A673 (cell line): ENCODE measurements at regions not wholly inside any gene's neighbourhood (a gene's known extent, or its start where the extent isn't known, plus 50 kb on each side); places are given as distances from the start of the nearest gene placed in this dataset.

Experiments used
- BruUV-seq: library from RNA; stranded (reverse); fragments of 400-500 nt; replicated peaks from 2 replicates; lab custom pipeline; 2021; lab: Mats Ljungman, UMichigan
- CTCF ChIA-PET: fragments of 300-600 bp; sonication (Branson Sonifier 250); formaldehyde crosslinking; loops from one replicate; lab custom pipeline; 2022; ENCODE audit warnings: antibody characterized with exemption; lab: Charles Lee
- POLR2A ChIA-PET: fragments of 300-600 bp; sonication (Branson Sonifier 250); formaldehyde crosslinking; loops from one replicate; lab custom pipeline; 2022; ENCODE audit warnings: antibody characterized with exemption; ENCODE audit not compliant: low non-redundant PET; lab: Charles Lee
- DNase-seq: peaks from one replicate; pipeline ENCODE4 v3.0.0-alpha.2; 2015; ENCODE audit warnings: low spot score
- H3K27ac ChIP-seq: fragments of 200-600 bp; sonication (generic); 2 replicates; pipeline ENCODE4 v1.5.1; 2016; ENCODE audit warnings: mixed run types, low read depth, mild to moderate bottlenecking, mixed read lengths, antibody characterized with exemption, low read length; ENCODE audit not compliant: poor library complexity, severe bottlenecking
- H3K27me3 ChIP-seq: fragments of 200-600 bp; sonication (generic); replicated peaks from 2 replicates; pipeline ENCODE4 v1.6.1; 2017; ENCODE audit warnings: mixed run types, low read depth, mild to moderate bottlenecking, mixed read lengths, antibody characterized with exemption, low read length; ENCODE audit not compliant: insufficient read depth, poor library complexity
- H3K36me3 ChIP-seq: fragments of 200-600 bp; sonication (generic); 2 replicates; pipeline ENCODE4 v1.6.1; 2016; ENCODE audit warnings: mixed run types, mild to moderate bottlenecking, mixed read lengths, antibody characterized with exemption, low read length; ENCODE audit not compliant: insufficient read depth, poor library complexity, severe bottlenecking
- H3K4me1 ChIP-seq: fragments of 200-600 bp; sonication (generic); 2 replicates; pipeline ENCODE4 v1.6.1; 2017; ENCODE audit warnings: mixed run types, mild to moderate bottlenecking, mixed read lengths, antibody characterized with exemption, low read length; ENCODE audit not compliant: insufficient read depth, poor library complexity, severe bottlenecking
- H3K4me3 ChIP-seq: fragments of 200-600 bp; sonication (generic); 2 replicates; pipeline ENCODE4 v1.5.1; 2016; ENCODE audit warnings: low read depth, mixed run types, mild to moderate bottlenecking, mixed read lengths, low read length; ENCODE audit not compliant: poor library complexity, severe bottlenecking
- H3K9me3 ChIP-seq: fragments of 200-600 bp; sonication (generic); 2 replicates; pipeline ENCODE4 v1.6.1; 2016; ENCODE audit warnings: mixed run types, low read depth, mild to moderate bottlenecking, mixed read lengths, antibody characterized with exemption, low read length; ENCODE audit not compliant: poor library complexity, severe bottlenecking
- EZH2 ChIP-seq: fragments of 200-600 bp; sonication (generic); IDR thresholded peaks from 2 replicates; pipeline ENCODE4 v1.6.1; 2017; ENCODE audit warnings: borderline replicate concordance, low read depth, mild to moderate bottlenecking, mixed read lengths, antibody characterized with exemption, low read length; ENCODE audit not compliant: poor library complexity, severe bottlenecking
- intact Hi-C: fragments of 100-400 bp; cut with micrococcal nuclease; formaldehyde crosslinking; loops from one replicate; pipeline ENCODE4 v1.10.0; 2022; ENCODE audit not compliant: unreplicated experiment
- TF ChIP-seq, protein P1 (sequence below): fragments of 300-800, 200-600 bp; sonication (generic); conservative IDR thresholded peaks from 2 replicates; pipeline ENCODE4 v1.5.1; 2017; ENCODE audit warnings: low read depth, mild to moderate bottlenecking, antibody characterized with exemption, low read length, moderate library complexity, mixed read lengths

DNA sequence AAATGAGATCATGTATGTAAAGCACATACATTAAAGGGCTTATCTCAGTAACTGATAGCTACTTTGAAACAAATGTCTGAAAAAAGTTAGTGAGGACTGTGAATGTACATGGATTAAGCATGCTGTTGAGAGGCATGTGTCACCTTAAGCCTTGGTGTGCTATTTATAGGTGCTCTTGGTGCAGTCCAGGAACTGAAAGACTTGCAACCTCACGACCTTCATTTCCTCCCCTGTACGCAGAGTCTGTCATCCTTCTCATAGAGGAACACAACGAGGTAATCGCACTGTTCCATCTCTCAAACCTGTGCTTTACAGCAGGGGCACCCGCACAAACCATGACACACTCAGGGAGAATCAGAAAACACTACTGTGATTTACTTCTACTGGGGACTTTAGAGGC lies 65.6 kb downstream of the UFM1 start:
- H3K9me3 ChIP-seq = no peaks in the 10 kb centered on the region
- ChIA-PET POLR2A (no interaction called here), CTCF (interaction anchor here (0.8 kb wide), 1 partner anchor 545 kb away, joined by 3 read pairs; no protein-coding TSS in a partner anchor)
- H3K4me1 ChIP-seq = peaks cover 2% of the 10 kb centered on the region
- DNase-seq = no peak
- TF ChIP-seq, protein P1, sequence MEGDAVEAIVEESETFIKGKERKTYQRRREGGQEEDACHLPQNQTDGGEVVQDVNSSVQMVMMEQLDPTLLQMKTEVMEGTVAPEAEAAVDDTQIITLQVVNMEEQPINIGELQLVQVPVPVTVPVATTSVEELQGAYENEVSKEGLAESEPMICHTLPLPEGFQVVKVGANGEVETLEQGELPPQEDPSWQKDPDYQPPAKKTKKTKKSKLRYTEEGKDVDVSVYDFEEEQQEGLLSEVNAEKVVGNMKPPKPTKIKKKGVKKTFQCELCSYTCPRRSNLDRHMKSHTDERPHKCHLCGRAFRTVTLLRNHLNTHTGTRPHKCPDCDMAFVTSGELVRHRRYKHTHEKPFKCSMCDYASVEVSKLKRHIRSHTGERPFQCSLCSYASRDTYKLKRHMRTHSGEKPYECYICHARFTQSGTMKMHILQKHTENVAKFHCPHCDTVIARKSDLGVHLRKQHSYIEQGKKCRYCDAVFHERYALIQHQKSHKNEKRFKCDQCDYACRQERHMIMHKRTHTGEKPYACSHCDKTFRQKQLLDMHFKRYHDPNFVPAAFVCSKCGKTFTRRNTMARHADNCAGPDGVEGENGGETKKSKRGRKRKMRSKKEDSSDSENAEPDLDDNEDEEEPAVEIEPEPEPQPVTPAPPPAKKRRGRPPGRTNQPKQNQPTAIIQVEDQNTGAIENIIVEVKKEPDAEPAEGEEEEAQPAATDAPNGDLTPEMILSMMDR = no peak
- TF ChIP-seq EZH2 = no peak
- no TSS peak for BruUV-seq
- no peaks in the 10 kb centered on the region for H3K36me3 ChIP-seq
- H3K27ac ChIP-seq = no peak overlapping the region
- no peak overlapping the region for H3K4me3 ChIP-seq
- intact Hi-C loops = no loop called here
- H3K27me3 ChIP-seq = no peaks in the 10 kb centered on the region

DNA sequence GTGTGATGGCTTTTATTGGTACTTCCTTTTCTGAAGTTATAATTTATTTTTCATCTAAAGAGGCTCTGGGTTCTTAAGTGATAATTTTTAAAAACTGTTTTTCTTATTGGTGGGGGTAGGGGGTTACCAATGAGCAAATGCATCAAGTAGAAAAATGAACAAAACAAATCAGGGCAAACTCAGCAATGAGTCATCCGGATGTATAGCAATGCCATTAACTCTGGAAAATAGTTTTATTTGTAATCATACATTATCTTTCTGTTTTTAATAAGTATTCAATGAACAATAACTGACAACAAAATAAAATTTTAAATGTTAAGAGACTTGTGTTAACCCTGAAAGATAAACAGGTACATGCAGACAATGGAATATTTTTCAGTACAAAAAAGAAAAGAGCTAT lies 67.6 kb downstream of the UFM1 start:
- ChIA-PET CTCF (no interaction called here), POLR2A (no interaction called here)
- no TSS peak for BruUV-seq
- Histone ChIP-seq H3K4me3 (no peak overlapping the region), H3K4me1 (peaks cover 2% of the 10 kb centered on the region), H3K27ac (no peak overlapping the region), H3K9me3 (no peaks in the 10 kb centered on the region), H3K36me3 (no peaks in the 10 kb centered on the region), H3K27me3 (no peaks in the 10 kb centered on the region)
- intact Hi-C loops = no loop called here
- DNase-seq = no peak
- TF ChIP-seq EZH2 = no peak
- TF ChIP-seq, protein P1 = no peak

DNA sequence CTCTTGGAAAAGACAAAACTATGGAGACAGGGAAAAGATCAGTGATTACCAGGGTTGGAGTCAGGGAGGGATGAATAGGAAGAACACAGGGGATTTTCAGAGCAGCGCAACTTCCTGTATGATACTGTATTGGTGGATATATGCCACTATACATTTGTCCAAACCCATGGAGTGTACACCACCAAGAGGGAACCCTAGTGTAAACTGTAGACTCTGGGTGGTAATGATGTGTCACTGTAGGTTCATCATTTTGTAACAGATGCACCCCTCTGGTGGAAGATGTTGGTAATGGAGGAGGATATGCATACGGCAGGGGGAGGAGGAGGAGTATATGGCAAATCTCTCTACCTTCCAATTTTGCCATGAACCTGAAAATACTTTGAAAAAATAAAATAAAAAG lies 68.1 kb downstream of the UFM1 start:
- ChIA-PET POLR2A (no interaction called here), CTCF (no interaction called here)
- no TSS peak for BruUV-seq
- TF ChIP-seq, protein P1 = peak; percentile 72
- no peak for TF ChIP-seq EZH2
- intact Hi-C loops = no loop called here
- no peaks in the 10 kb centered on the region for H3K36me3 ChIP-seq
- H3K9me3 ChIP-seq = no peaks in the 10 kb centered on the region
- no peak overlapping the region for H3K27ac ChIP-seq
- no peak overlapping the region for H3K4me3 ChIP-seq
- H3K4me1 ChIP-seq = peaks cover 2% of the 10 kb centered on the region
- DNase-seq = peak; percentile 83
- H3K27me3 ChIP-seq = no peaks in the 10 kb centered on the region
